ENCODE measurements at regions not wholly inside any gene's neighbourhood (a gene's known extent, or its start where the extent isn't known, plus 50 kb on each side); places are given as distances from the start of the nearest gene placed in this dataset.
"Not testable (repeated sequence)": the region's sequence is repeated elsewhere in the genome, so short reads cannot be mapped to it uniquely, and the experiment has no call there.

DNA sequence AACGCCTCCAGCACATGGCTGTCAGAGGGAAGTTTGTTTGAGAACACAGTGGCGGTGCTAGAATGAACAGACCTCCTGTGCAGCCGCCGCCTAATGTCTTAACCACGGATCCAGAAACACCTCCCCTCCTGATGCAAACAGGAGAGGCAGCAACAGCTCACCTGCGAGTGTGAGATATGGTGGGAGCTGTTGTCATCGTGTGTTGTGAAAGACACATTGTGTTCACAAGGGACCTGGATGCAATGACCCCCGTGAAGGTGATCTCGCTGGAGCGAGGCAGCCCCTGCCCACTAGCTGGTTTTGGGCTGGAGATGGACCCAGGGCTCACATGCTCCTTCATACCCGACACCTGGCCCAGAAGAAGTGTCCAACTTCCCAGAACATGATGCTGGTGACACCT is 315.3 kb upstream of the C1orf174 start:
- DNase-seq (ENCODE audit: low read depth in 3 of 3): no peak

DNA sequence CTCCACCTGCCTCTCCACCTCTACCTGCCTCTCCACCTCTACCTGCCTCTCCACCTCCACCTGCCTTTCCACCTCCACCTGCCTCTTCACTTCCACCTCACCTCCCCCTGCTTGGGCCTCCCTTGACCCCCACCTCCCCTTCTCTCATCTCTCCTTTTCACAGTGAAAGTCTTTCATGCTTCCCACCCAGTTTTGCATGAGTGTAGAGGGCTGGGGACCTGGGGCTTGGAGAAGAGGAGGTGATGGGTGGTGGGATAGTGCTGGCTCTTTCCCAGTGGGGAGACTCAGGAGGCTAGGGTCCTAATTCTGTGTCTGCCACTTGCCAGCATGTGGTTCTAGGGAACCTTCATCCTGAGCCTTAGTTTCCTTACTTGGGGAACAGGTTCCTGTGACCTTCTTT is 316.2 kb upstream of the C1orf174 start:
- no peak for DNase-seq (ENCODE audit: low read depth in 3 of 3)

DNA sequence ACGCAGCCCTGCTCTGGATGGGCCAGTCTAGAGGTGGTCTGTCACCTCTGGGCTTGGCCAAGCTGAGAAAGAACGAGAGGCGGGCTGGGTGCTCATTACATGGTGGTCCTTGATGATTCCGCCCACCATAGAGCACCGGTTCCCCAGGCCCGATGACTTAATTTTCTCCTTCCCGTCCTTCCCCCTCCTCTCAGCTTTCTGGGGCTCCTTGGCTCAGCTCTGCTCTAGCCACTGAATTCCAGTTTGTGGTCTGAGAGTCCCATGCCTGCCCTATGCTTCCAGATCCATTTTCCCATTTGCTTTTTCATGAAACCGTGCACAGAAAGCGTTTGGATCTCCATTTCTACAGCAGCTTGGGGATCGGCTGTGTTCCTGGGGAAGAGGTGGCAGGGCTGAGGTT is 318.5 kb upstream of the C1orf174 start:
- no peak for DNase-seq (ENCODE audit: low read depth in 3 of 3)

DNA sequence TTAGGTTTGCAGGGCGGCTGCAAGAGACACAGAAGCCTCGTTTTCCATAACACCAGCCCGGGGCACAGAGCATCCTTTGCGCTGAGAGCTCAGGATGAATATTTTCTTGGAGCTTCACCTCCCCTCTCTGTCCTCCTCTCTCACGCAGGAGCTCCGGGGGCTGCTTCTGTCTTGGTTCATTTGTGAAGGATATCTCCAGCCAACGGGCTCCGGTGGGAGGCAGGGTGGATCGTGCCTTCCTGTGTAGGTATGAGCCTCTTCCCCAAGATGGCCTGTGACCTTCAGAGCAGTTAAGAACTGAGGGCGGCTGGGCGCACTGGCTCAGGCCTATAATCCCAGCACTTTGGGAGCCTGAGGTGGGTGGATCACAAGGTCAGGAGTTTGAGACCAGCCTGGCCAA is 319.0 kb upstream of the C1orf174 start:
- DNase-seq (ENCODE audit: low read depth in 3 of 3): no peak

DNA sequence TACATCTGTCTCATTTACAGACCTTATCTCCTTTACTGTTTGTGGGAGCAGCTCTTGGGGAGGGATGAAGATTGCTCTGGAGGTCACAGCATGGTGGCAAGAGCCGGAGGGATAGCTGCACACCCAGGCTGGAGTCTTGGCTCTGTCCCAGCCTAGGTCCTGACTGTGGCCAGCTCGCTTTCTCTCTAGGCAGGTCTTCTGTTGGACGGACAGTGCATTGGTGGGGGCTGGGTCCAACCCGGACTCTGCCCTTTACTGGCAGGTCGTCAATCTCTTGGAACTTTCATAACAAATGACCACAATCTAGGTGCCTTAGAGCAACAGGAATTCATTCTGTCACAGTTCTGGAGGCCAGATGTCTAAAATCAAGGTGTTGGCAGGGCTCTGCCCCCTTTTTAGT is 319.8 kb upstream of the C1orf174 start:
- DNase-seq (ENCODE audit: low read depth in 3 of 3): no peak

DNA sequence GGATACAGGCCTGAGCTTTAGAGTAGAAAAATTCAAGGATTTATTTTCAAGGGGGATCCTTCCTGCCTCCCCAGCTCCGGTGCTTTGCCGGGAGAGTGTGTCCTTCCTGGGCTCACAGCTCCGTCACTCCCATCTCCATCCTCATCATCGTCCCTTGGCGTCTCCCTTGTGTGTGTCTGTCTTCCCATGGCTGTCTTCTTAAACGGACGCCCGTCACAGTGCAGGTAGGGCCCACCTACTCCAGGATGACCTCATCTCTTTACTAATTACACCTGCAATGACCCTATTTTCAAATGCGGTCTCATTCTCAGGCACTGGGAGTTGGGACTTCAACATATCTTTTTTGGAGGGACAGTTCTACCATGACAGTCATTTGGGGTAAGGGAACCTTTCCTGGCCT is 320.3 kb upstream of the C1orf174 start:
- DNase-seq (ENCODE audit: low read depth in 3 of 3): no peak

DNA sequence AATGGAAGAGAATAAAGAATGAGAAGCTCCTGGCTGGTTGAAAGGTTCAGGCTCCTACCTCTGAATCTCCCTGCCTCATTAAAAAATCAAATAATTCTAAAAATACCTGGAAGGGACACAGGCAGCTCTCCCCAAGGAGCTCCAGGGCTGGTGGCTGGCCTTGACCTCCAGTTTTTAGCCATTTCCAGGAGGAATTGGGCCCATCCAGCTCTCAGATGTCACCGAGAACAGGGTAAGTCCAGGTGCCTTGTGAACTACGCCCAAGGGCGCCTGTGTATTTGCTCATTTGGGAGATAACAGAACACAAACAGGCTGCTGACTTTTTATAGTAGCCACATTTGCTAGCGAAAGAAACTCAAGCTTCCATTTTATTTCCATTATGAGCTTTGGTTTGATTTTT is 321.0 kb upstream of the C1orf174 start:
- no peak for DNase-seq (ENCODE audit: low read depth in 3 of 3)

DNA sequence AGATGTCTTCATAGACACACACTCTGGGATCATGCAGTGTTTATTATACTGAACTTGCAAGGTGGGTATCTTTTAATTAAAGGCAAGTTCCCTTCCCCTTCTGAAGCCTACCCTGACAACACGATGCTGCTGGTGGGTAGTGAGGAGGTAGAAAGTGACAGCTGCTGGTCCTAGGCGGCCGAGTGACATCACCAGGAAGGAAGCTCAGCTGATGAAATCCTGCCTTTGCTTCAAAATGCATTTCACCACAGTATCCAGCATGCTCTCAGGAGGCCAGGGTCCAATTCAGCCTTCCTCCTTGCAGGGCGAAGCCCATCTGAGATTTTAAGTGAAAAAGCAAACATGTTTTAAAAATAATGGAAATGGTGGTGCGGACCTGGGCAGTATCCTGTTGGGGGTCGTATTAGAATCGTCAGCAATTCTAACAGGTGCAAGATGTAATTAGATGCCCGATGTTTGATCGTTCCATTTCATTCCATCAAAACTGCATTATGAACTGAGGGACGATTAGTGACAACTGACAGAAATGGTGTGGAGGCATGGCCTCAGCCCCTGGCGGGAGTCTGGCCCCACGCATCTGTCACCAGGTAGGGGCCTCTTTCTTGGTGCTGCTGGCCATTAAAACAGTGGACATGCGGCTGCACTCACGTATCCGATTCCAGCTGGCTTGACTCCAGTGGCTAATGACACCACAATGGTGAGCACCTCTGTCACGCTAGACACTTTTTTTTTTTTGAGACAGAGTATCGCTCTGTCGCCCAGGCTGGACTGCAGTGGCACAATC is 324.8 kb upstream of the C1orf174 start:
- no peak for DNase-seq (ENCODE audit: low read depth in 3 of 3)

DNA sequence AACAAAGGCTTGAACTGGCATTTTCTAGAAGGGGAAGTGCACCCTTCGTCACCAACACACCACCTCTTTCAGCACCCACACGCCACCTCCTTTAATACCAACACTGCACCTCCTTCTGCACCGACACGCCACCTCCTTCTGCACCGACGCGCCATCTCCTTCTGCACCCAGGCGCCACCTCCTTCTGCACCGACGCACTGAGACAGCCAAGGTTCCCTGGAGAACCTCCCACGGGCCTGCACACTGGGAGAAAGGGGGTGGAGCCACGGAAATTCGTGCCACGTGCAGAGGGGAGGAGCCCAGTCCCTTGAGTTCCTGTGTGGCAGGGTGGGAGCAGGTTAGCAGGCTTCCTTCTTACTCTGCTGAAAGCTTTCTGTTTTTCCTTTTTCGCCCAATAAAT is 327.9 kb upstream of the C1orf174 start:
- DNase-seq (ENCODE audit: low read depth in 3 of 3): no peak

DNA sequence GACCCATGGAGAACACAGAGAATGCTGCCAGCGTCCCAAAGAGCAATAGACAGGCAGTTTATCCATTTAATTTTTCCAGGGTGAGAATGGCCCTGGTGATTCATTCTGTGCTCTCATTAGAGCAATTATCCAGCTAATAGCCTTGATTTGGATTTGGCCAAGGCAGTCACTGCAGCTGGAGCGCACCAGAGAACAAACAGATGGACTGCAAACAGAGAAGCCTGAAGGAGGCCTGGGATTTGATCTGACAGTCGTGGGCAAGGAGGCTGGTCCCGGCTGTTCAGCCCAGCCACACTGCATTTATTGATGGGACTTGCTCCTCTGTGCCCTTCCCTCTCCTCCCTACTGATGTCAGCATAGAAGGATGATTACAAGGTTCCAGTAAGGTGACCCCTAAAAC is 353.9 kb upstream of the C1orf174 start:
- no peak for DNase-seq (ENCODE audit: low read depth in 3 of 3)

DNA sequence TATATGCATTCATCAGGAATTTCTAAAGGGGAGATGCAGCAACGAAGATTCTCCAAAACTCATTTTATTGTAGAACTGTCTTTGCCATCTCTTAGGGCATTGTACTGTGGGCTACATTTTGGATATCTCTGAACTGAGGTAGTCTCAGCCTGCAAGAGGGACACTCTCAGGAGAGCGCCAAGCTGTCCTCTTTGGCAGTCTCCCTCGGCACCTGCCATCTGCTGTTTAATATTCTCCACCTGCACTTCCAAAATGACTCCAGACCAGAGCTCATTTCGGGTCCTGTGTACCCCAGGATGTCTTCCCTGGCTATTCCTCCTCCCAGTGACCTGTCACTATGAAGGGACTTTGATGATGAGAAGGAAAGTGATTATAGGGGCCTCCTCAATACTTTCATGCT is 356.3 kb upstream of the C1orf174 start:
- DNase-seq (ENCODE audit: low read depth in 3 of 3): no peak

DNA sequence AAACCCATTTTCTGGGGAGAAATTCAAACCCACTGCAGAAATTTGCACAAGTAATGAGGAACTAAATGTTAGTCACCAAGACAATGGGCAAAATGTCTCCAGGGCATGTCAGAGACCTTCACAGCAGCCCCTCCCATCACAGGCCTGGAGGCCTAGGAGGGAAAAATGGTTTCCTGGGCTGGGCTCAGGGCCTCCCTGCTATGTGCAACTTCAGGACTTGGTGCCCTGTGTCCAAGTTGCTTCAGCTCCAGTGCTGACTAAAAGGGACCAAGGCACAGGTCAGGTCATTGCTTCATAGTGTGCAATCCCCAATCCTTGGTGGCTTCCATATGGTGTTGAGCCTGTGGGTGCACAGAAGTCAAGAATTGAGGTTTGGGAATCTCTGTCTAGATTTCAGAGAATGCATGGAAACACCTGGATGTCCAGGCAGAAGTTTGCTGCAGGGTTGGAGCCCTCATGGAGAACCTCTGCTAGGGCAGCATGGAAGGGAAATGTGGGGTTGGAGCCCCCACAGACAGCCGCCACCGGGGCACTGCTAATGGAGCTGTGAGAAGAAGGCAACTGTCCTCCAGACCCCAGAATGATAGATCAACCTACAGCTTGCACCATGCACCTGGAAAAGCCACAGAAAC is 358.2 kb upstream of the C1orf174 start:
- DNase-seq (ENCODE audit: low read depth in 3 of 3): not testable (repeated sequence)

DNA sequence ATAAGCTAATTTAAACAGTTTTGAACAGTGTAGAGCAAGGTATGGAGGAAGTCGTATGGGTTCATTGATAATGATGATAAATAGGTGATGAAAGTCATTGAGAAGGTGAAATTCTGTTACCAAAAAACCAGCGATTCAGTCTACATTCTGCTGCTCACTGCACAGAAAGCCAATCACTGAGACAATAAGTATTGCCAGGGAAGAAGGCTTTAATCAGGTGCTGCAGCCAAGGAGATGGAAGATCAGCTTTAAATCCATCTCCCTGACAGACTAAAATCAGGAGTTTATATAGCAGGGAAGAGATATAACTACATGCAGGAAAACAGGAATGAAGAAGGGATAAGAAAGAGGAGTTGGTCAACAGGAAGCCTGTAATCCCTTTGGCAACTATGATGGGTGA is 361.3 kb upstream of the C1orf174 start:
- DNase-seq (ENCODE audit: low read depth in 3 of 3): no peak

DNA sequence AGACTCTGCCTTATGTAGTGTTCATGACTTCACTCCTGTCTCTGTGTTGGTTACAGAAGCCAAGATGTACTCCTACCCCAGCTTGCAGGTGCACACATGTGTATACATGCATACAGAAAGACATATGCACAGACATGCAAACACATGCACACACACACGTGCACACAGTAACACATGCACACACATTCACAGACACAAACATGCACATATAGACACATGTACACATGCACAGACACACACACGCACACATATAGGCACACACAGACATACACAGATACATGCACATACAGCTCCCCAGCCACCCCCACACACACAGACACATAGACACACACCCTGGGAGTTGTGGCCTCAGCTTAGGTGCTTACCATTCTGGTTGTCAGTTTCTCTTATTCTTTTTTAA is 362.6 kb upstream of the C1orf174 start:
- no peak for DNase-seq (ENCODE audit: low read depth in 3 of 3)

DNA sequence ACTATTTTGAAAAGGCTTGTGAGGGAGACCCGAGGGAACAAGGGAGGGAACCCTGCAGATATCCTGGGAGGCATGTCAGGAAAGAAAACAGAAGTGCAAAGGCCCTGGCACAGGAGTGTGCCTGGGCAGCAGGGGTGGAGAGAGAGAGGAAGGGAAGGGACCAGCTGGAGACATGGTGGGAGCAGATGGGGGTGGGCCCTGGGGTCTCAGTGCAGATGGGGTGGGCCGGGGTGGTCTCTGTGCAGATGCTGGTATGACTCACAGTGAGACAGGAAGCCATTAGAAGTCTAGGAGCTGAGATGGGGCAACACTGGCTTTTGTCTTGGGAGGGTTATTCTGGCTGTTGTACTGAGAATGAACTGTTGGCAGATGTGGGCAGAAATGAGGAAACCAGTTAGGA is 363.6 kb upstream of the C1orf174 start:
- DNase-seq (ENCODE audit: low read depth in 3 of 3): no peak

DNA sequence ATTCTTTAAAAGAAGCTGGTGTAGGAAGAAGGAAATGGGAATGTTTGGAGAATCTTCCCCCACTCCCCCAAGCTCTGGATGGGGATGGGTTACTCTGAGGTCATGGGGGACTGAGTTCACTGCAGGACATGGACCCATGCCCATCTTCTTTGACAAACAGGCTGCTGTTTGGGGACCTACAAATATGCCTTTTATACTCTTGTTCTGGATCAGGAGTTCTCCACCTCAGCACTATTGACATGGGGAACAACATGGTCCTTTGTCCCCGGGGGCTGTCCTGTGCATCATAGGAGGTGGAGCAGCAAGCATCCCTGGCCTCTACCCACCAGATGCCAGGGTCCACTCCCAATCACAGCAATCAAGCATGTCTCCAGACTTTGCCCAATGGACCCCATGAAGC is 365.8 kb upstream of the C1orf174 start:
- DNase-seq (ENCODE audit: low read depth in 3 of 3): no peak

DNA sequence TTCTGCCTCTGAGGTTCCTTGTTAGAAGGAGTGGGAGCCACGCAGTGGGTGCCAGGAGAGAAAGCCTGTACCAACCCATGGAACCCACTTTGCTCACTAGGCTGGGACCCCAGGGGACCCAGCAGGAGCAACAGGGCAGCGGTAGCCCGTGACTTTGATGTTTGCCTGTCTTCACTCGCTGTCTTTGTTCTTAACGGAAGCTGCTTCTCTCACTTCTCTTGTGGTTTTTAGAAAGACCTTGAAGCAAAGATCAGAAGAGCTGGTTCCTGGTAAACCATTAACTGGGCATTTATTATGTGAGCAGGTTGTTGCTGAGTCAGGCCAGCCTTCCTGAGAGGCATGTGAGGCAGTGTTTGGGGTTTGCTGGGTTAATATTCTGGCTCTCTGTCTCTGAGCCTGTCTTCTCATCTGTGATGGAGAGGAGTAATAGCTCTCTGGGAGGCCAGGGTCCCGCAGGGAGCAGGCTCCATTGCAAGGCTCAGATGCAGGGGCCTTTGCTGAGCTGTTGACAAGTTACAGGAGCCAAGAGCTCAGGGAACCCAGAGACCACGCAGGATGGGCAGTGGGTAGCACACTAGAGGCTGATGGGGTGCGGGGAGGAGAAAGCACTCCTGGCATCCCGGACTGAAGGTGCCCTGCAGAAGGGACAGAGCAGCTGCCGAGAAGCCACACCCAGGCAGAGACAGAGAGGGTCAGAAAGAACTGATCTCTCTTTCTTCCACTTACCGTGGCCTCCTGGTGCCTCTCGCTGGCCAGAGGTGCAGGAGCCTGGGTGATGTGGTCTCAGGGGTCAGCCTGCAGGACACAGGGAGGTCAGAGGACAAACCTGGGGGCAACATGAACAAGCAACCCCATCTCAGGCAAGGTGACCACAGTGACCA is 367.5 kb upstream of the C1orf174 start:
- DNase-seq (ENCODE audit: low read depth in 3 of 3): no peak

DNA sequence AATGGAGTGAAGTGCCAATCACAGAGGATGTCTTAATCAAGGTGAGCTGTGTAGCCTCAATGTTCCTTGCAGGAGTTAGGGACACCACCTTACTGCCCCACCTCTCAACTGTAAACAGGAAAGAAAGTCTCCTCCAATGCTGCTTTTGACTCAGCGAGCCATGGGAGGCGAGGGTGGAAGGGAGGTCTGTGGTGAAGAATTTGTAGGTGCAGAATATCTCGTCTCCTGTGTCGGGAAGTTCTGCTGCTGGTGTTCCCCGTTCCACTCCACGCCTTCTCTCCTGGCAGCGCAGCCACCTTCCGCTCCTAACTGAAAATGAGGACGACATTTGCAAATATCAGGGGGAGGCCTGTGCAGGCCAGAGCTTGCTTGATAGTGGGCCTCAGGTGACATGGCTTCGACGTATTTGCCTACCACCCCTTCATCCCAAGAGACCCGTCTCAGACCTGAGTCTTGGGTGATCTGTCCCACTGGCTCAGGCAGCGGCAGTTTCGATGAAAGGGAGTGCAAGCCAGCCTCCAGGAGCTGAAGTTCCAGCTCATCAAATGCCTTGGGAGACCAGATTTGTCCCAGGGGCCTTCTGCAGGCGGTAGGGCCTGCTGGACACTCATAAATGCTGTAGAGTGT is 368.3 kb upstream of the C1orf174 start:
- DNase-seq (ENCODE audit: low read depth in 3 of 3): no peak

DNA sequence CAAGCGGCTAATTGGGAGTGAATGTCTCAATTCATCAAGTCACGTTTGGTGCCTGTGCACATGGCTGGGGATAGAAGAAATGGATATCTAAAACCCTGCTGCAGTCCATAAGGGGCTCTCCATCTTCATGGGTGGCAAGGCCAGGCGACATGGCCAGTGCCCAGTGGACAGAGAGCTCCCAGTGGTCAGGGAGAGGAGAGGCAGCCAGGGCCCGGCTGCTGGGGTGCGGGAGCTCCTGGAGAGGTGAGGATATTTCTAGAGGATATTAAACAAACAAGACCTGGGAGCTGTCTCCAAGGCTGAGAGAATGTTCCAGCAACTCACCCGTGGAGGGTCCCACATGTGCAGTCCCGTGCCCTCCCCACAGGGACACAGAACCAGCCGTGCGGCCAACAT is 368.8 kb upstream of the C1orf174 start:
- DNase-seq (ENCODE audit: low read depth in 3 of 3): no peak

DNA sequence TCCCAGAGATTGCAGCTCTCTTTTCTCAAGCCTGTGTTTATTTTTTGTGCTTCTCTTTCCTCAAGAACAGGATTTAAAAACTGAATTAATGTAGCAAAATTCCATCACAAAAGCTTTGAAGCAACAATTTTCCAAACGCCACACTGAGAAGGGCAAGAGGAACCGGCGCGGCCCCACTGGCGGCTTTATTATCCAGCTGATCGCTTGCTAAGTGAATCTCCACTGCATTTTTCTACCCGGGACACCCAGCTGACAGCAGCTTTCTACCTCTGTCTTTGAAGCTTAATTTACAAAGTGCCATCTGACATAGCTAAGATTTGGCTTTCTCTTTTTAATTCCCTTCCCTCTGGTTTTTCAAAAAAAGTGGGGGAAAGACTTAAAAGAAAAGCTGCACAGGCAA is 369.3 kb upstream of the C1orf174 start:
- DNase-seq (ENCODE audit: low read depth in 3 of 3): no peak

DNA sequence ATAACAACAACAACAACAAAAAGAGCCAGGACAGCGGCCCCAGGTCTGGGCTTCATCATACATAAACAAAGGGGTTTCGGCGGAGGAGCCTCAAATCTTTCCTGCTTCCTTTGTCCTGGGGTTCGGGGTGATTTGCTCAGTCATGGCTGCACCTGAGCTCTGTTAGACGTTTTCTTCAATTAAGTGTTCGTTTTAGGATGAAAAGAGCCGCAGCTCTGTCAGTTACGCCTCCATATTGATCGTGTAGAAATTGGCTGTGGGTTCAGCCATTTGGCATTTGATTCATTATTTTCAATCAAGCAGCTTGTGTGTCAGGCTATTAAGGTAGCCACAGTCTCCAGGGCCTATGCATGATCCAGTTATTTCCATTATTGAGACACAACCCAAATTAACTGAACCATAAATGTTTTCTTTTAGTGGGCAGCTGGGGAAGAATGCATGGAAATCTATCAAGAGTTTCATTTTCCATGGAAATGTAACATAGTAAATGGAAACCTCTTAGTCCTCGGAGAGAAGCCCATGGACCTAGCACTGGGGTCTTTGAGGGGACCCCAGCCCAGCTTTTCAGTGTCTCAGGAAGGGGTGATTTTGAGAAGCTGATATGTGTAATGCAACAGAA is 370.0 kb upstream of the C1orf174 start:
- no peak for DNase-seq (ENCODE audit: low read depth in 3 of 3)

Data from stimulated activated CD4-positive, alpha-beta T cell treated with anti-CD3 and anti-CD28 coated beads, TNF-alpha, amount 100 ng/mL, for 4 hours (primary cell).